Activated naive CD8-positive, alpha-beta T cell treated with anti-CD3 and anti-CD28 coated beads, Interleukin-2, amount 10 ng/mL, durations not matched to agents 7 days and 5 days (primary cell): ENCODE measurements at regions not wholly inside any gene's neighbourhood (a gene's known extent, or its start where the extent isn't known, plus 50 kb on each side); places are given as distances from the start of the nearest gene placed in this dataset.
"Not testable (repeated sequence)": the region's sequence is repeated elsewhere in the genome, so short reads cannot be mapped to it uniquely, and the experiment has no call there.

Experiments
- ATAC-seq: fragments of 150-1000 bp; cut with Tn5 transposase; one replicate; pipeline ENCODE4 v1.10.0; 2021; ENCODE audit warnings: low read depth, moderate library complexity
- POLR2A ChIA-PET: fragments of 350-600 bp; sonication (Branson Sonifier 250); formaldehyde crosslinking; loops from one replicate; lab custom pipeline; 2021; ENCODE audit warnings: antibody characterized with exemption; lab: Charles Lee
- DNase-seq: peaks from one replicate; pipeline ENCODE4 v3.0.0; 2021
- H3K27ac Mint-ChIP-seq: one replicate; pipeline ENCODE4 v1.8.0; 2022; ENCODE audit warnings: mild to moderate bottlenecking, mixed read lengths
- H3K27me3 Mint-ChIP-seq: one replicate; pipeline ENCODE4 v1.8.0; 2022; ENCODE audit warnings: mild to moderate bottlenecking, moderate library complexity, mixed read lengths
- H3K36me3 Mint-ChIP-seq: one replicate; pipeline ENCODE4 v1.8.0; 2021; ENCODE audit warnings: mild to moderate bottlenecking, mixed read lengths
- H3K4me1 Mint-ChIP-seq: one replicate; pipeline ENCODE4 v1.8.0; 2021; ENCODE audit warnings: mixed read lengths
- H3K4me3 Mint-ChIP-seq: one replicate; pipeline ENCODE4 v1.8.0; 2022; ENCODE audit warnings: mild to moderate bottlenecking, moderate library complexity, mixed read lengths
- H3K9me3 Mint-ChIP-seq: one replicate; pipeline ENCODE4 v1.8.0; 2021; ENCODE audit warnings: mixed read lengths

- DNase-seq (no peak), ATAC-seq (no peak)
- H3K9me3 Mint-ChIP-seq = no peaks in the 10 kb centered on the region
- H3K27ac Mint-ChIP-seq = no peak overlapping the region
- H3K4me3 Mint-ChIP-seq = no peak overlapping the region
- no peaks in the 10 kb centered on the region for H3K27me3 Mint-ChIP-seq
- POLR2A ChIA-PET = no interaction called here
- peaks cover 13% of the 10 kb centered on the region for H3K4me1 Mint-ChIP-seq
- peaks cover 2% of the 10 kb centered on the region for H3K36me3 Mint-ChIP-seq
Observed at GRCh38 chr16:29107299-29107698, 122.4 kb downstream of the LAT start.

GRCh38 chr16:29106259-29106908, 121.5 kb downstream of the LAT start:
- H3K27ac Mint-ChIP-seq, H3K4me1 Mint-ChIP-seq, POLR2A ChIA-PET, H3K9me3 Mint-ChIP-seq, DNase-seq, H3K36me3 Mint-ChIP-seq, ATAC-seq, H3K27me3 Mint-ChIP-seq, H3K4me3 Mint-ChIP-seq: not testable (repeated sequence)

- H3K27ac Mint-ChIP-seq, H3K4me3 Mint-ChIP-seq, H3K9me3 Mint-ChIP-seq, POLR2A ChIA-PET, ATAC-seq, DNase-seq, H3K4me1 Mint-ChIP-seq, H3K27me3 Mint-ChIP-seq, H3K36me3 Mint-ChIP-seq: not testable (repeated sequence)
Observed at GRCh38 chr16:29104600-29104999, 119.7 kb downstream of the LAT start.

- ATAC-seq = not testable (repeated sequence)
Observed at GRCh38 chr16:29097965-29098364, 113.1 kb downstream of the LAT start.

GRCh38 chr16:29094729-29095624, 110.1 kb downstream of the LAT start:
- ATAC-seq = peak; percentile 67
- H3K4me3 Mint-ChIP-seq, POLR2A ChIA-PET, H3K36me3 Mint-ChIP-seq, H3K27me3 Mint-ChIP-seq, DNase-seq, H3K4me1 Mint-ChIP-seq, H3K9me3 Mint-ChIP-seq, H3K27ac Mint-ChIP-seq: not testable (repeated sequence)

More at GRCh38 chr16:29097965-29098364, 113.1 kb downstream of the LAT start:
- DNase-seq, H3K27me3 Mint-ChIP-seq, H3K27ac Mint-ChIP-seq, H3K36me3 Mint-ChIP-seq, H3K4me1 Mint-ChIP-seq, POLR2A ChIA-PET, H3K9me3 Mint-ChIP-seq, H3K4me3 Mint-ChIP-seq: not testable (repeated sequence)

GRCh38 chr16:29094325-29094724, 109.5 kb downstream of the LAT start:
- H3K4me1 Mint-ChIP-seq, H3K27ac Mint-ChIP-seq, H3K4me3 Mint-ChIP-seq, H3K27me3 Mint-ChIP-seq, DNase-seq, H3K9me3 Mint-ChIP-seq, H3K36me3 Mint-ChIP-seq, POLR2A ChIA-PET: not testable (repeated sequence)
- ATAC-seq = peak; percentile 26

- POLR2A ChIA-PET, H3K27me3 Mint-ChIP-seq: not testable (repeated sequence)
Observed at GRCh38 chr16:29089679-29090078, 104.8 kb downstream of the LAT start.

GRCh38 chr16:29087673-29088072, 102.8 kb downstream of the LAT start:
- H3K36me3 Mint-ChIP-seq, H3K9me3 Mint-ChIP-seq, H3K4me3 Mint-ChIP-seq, H3K4me1 Mint-ChIP-seq, DNase-seq, ATAC-seq, H3K27ac Mint-ChIP-seq, H3K27me3 Mint-ChIP-seq, POLR2A ChIA-PET: not testable (repeated sequence)

More at GRCh38 chr16:29089679-29090078, 104.8 kb downstream of the LAT start:
- not testable (repeated sequence) for H3K27ac Mint-ChIP-seq, DNase-seq, H3K36me3 Mint-ChIP-seq, H3K4me3 Mint-ChIP-seq, ATAC-seq, H3K4me1 Mint-ChIP-seq, H3K9me3 Mint-ChIP-seq

- H3K36me3 Mint-ChIP-seq, H3K27me3 Mint-ChIP-seq, POLR2A ChIA-PET, H3K4me1 Mint-ChIP-seq, H3K9me3 Mint-ChIP-seq: not testable (repeated sequence)
- DNase-seq = peak; percentile 60
- peak overlapping the region; percentile 67 for H3K27ac Mint-ChIP-seq
- peak overlapping the region; percentile 87 for H3K4me3 Mint-ChIP-seq
- ATAC-seq = peak; percentile 87
Observed at GRCh38 chr16:29081829-29082639, 97.2 kb downstream of the LAT start.

- Mint-ChIP-seq H3K4me3 (peak overlapping the region; percentile 93), H3K4me1 (peaks cover 10% of the 10 kb centered on the region), H3K27ac (peak overlapping the region; percentile 97)
- POLR2A ChIA-PET = interaction anchor here (0.7 to 2.4 kb wide), 4 partner anchors 49 to 101 kb away, joined by 3 to 10 read pairs (median 4); partner anchors contain the start of gene SPNS1
- peak; percentile 58 for DNase-seq
- not testable (repeated sequence) for H3K9me3 Mint-ChIP-seq, H3K36me3 Mint-ChIP-seq, H3K27me3 Mint-ChIP-seq
- ATAC-seq = peak; percentile 92
Observed at GRCh38 chr16:29074554-29075402, 89.9 kb downstream of the LAT start.

GRCh38 chr16:29062235-29062634, 77.4 kb downstream of the LAT start:
- H3K36me3 Mint-ChIP-seq, H3K9me3 Mint-ChIP-seq, DNase-seq, H3K27me3 Mint-ChIP-seq, H3K4me3 Mint-ChIP-seq, H3K4me1 Mint-ChIP-seq, POLR2A ChIA-PET, ATAC-seq, H3K27ac Mint-ChIP-seq: not testable (repeated sequence)

- H3K36me3 Mint-ChIP-seq, ATAC-seq, DNase-seq, H3K4me1 Mint-ChIP-seq, H3K4me3 Mint-ChIP-seq, H3K27ac Mint-ChIP-seq, H3K27me3 Mint-ChIP-seq, H3K9me3 Mint-ChIP-seq, POLR2A ChIA-PET: not testable (repeated sequence)
Observed at GRCh38 chr16:29061467-29061921, 76.6 kb downstream of the LAT start.
